MM.1S (cell line): ENCODE measurements at regions not wholly inside any gene's neighbourhood (a gene's known extent, or its start where the extent isn't known, plus 50 kb on each side); places are given as distances from the start of the nearest gene placed in this dataset.
"Not testable (repeated sequence)": the region's sequence is repeated elsewhere in the genome, so short reads cannot be mapped to it uniquely, and the experiment has no call there.

ENCODE experiments used
- DNase-seq: peaks from one replicate; pipeline ENCODE4 v3.0.0-alpha.2; 2015
- H2AFZ ChIP-seq: fragments of 300-600 bp; sonication (generic); 2 replicates; pipeline ENCODE4 v1.6.0; 2016; ENCODE audit warnings: antibody characterized with exemption, low read length
- H3F3A ChIP-seq: fragments of 300-600 bp; sonication (generic); 2 replicates; pipeline ENCODE4 v1.6.1; 2016; ENCODE audit warnings: mild to moderate bottlenecking, antibody characterized with exemption, low read length, moderate library complexity, mixed read lengths; ENCODE audit not compliant: insufficient read depth
- H3K27ac ChIP-seq: fragments of 300-600 bp; sonication (generic); 2 replicates; pipeline ENCODE4 v1.5.1; 2016; ENCODE audit warnings: mild to moderate bottlenecking, low read length
- H3K27me3 ChIP-seq: fragments of 300-600 bp; sonication (generic); replicated peaks from 2 replicates; pipeline ENCODE4 v1.6.0; 2016; ENCODE audit warnings: low read length; ENCODE audit not compliant: insufficient read depth
- H3K36me3 ChIP-seq: fragments of 300-600 bp; sonication (generic); replicated peaks from 2 replicates; pipeline ENCODE4 v1.6.1; 2016; ENCODE audit warnings: mild to moderate bottlenecking, low read length, mixed read lengths; ENCODE audit not compliant: insufficient read depth
- H3K4me1 ChIP-seq: fragments of 300-600 bp; sonication (generic); 2 replicates; pipeline ENCODE4 v1.6.1; 2016; ENCODE audit warnings: low read length, mixed read lengths
- H3K4me2 ChIP-seq: fragments of 300-600 bp; sonication (generic); 2 replicates; pipeline ENCODE4 v1.6.0; 2016; ENCODE audit warnings: low read depth, low read length
- H3K4me3 ChIP-seq: fragments of 300-600 bp; sonication (generic); 2 replicates; pipeline ENCODE4 v1.5.1; 2016; ENCODE audit warnings: low read length, mixed read lengths
- H3K79me2 ChIP-seq: fragments of 300-600 bp; sonication (generic); 2 replicates; pipeline ENCODE4 v1.6.1; 2016; ENCODE audit warnings: mixed run types, low read length, mixed read lengths
- H3K9ac ChIP-seq: fragments of 300-600 bp; sonication (generic); 2 replicates; pipeline ENCODE4 v1.6.1; 2016; ENCODE audit warnings: low read length, mixed read lengths
- H3K9me2 ChIP-seq: fragments of 300-600 bp; sonication (generic); replicated peaks from 2 replicates; pipeline ENCODE4 v1.6.1; 2016; ENCODE audit warnings: mild to moderate bottlenecking, low read length, mixed read lengths; ENCODE audit not compliant: insufficient read depth
- H3K9me3 ChIP-seq: fragments of 300-600 bp; sonication (generic); replicated peaks from 2 replicates; pipeline ENCODE4 v1.6.1; 2016; ENCODE audit warnings: mild to moderate bottlenecking, low read length, mixed read lengths; ENCODE audit not compliant: insufficient read depth
- H4K20me1 ChIP-seq: fragments of 300-600 bp; sonication (generic); 2 replicates; pipeline ENCODE4 v1.6.1; 2016; ENCODE audit warnings: mild to moderate bottlenecking, low read length, moderate library complexity, mixed read lengths; ENCODE audit not compliant: insufficient read depth
- CTCF ChIP-seq: fragments of 300-600 bp; sonication (generic); IDR thresholded peaks from 2 replicates; pipeline ENCODE4 v1.5.1; 2016; ENCODE audit warnings: antibody characterized with exemption, low read length, mixed read lengths
- EZH2 ChIP-seq: fragments of 300-600 bp; sonication (generic); optimal IDR thresholded peaks from 2 replicates; pipeline ENCODE3; 2017; ENCODE audit warnings: low read depth, mild to moderate bottlenecking, antibody characterized with exemption, low read length, mixed read lengths
- EZH2phosphoT487 ChIP-seq: fragments of 300-600 bp; sonication (generic); IDR thresholded peaks from 2 replicates; pipeline ENCODE4 v1.6.1; 2018; ENCODE audit warnings: antibody characterized with exemption, low read length

- H2AFZ ChIP-seq: no peak overlapping the region
- H3K9ac ChIP-seq: no peak overlapping the region
- H3K79me2 ChIP-seq: no peaks in the 10 kb centered on the region
- H3K4me3 ChIP-seq: no peak overlapping the region
- H3K27me3 ChIP-seq: no peaks in the 10 kb centered on the region
- no peak for DNase-seq
- TF ChIP-seq CTCF: no peak
- no peak for TF ChIP-seq EZH2phosphoT487
- no peak for TF ChIP-seq EZH2
- H3K9me2 ChIP-seq: no peaks in the 10 kb centered on the region
- H3K27ac ChIP-seq: no peak overlapping the region
- H3K36me3 ChIP-seq: no peaks in the 10 kb centered on the region
- H3F3A ChIP-seq: no peaks in the 10 kb centered on the region
- no peaks in the 10 kb centered on the region for H3K4me1 ChIP-seq
- H3K9me3 ChIP-seq: no peaks in the 10 kb centered on the region
- H4K20me1 ChIP-seq: no peaks in the 10 kb centered on the region
- no peak overlapping the region for H3K4me2 ChIP-seq
Observed at GRCh38 chr12:46693034-46693433, 132.8 kb downstream of the SLC38A4 start.

GRCh38 chr12:46692606-46693005, 133.2 kb downstream of the SLC38A4 start:
- no peak overlapping the region for H3K4me3 ChIP-seq
- no peak overlapping the region for H3K4me2 ChIP-seq
- TF ChIP-seq CTCF: no peak
- no peak for TF ChIP-seq EZH2phosphoT487
- no peak for TF ChIP-seq EZH2
- H3K27ac ChIP-seq: no peak overlapping the region
- no peaks in the 10 kb centered on the region for H3K79me2 ChIP-seq
- no peak overlapping the region for H3K9ac ChIP-seq
- H3K27me3 ChIP-seq: no peaks in the 10 kb centered on the region
- H4K20me1 ChIP-seq: no peaks in the 10 kb centered on the region
- no peaks in the 10 kb centered on the region for H3K36me3 ChIP-seq
- no peaks in the 10 kb centered on the region for H3K9me2 ChIP-seq
- no peaks in the 10 kb centered on the region for H3K4me1 ChIP-seq
- H2AFZ ChIP-seq: no peak overlapping the region
- DNase-seq: no peak
- H3F3A ChIP-seq: no peaks in the 10 kb centered on the region
- H3K9me3 ChIP-seq: no peaks in the 10 kb centered on the region

GRCh38 chr12:46686267-46686942, 139.4 kb downstream of the SLC38A4 start:
- H3F3A ChIP-seq: no peaks in the 10 kb centered on the region
- no peak overlapping the region for H3K4me3 ChIP-seq
- H3K36me3 ChIP-seq: no peaks in the 10 kb centered on the region
- no peaks in the 10 kb centered on the region for H3K9me3 ChIP-seq
- H3K79me2 ChIP-seq: no peaks in the 10 kb centered on the region
- no peak overlapping the region for H3K9ac ChIP-seq
- no peak overlapping the region for H3K27ac ChIP-seq
- no peak for DNase-seq
- no peaks in the 10 kb centered on the region for H3K27me3 ChIP-seq
- H3K9me2 ChIP-seq: no peaks in the 10 kb centered on the region
- TF ChIP-seq EZH2: no peak
- TF ChIP-seq CTCF: no peak
- TF ChIP-seq EZH2phosphoT487: no peak
- H3K4me1 ChIP-seq: no peaks in the 10 kb centered on the region
- H4K20me1 ChIP-seq: no peaks in the 10 kb centered on the region
- no peak overlapping the region for H3K4me2 ChIP-seq
- H2AFZ ChIP-seq: no peak overlapping the region

GRCh38 chr12:46684243-46684642, 141.6 kb downstream of the SLC38A4 start:
- H3K9me2 ChIP-seq, H3K79me2 ChIP-seq, H3K36me3 ChIP-seq, H3K27ac ChIP-seq, H3F3A ChIP-seq, H3K4me2 ChIP-seq, H3K27me3 ChIP-seq, H3K9me3 ChIP-seq, H3K4me1 ChIP-seq, H4K20me1 ChIP-seq, DNase-seq, H3K4me3 ChIP-seq, H2AFZ ChIP-seq, H3K9ac ChIP-seq: not testable (repeated sequence)
